Gastroesophageal sphincter (tissue), 4 donors: ENCODE measurements at regions not wholly inside any gene's neighbourhood (a gene's known extent, or its start where the extent isn't known, plus 50 kb on each side); places are given as distances from the start of the nearest gene placed in this dataset.

Experiments used
- ATAC-seq: fragments of 150-250 bp; one replicate; pipeline ENCODE4 v1.9.1; 2016; ENCODE audit warnings: mild to moderate bottlenecking, moderate library complexity
- H3K27ac ChIP-seq, 4 donors: fragments of 200-600 bp; sonication (generic) in 3 of 4; 1 replicate in 3 of 4; 2 replicates in 1 of 4; pipeline ENCODE4 v1.5.1; 2016 to 2019
- H3K27me3 ChIP-seq: fragments of 200-600 bp; sonication (generic); one replicate; pipeline ENCODE4 v1.5.1; 2019
- H3K36me3 ChIP-seq, 2 donors: fragments of 200-600 bp; sonication (generic); one replicate each; pipeline ENCODE4 v1.5.1; 2019; ENCODE audit warnings: control low read depth in 1 of 2
- H3K4me1 ChIP-seq, 3 donors: fragments of 200-600 bp; sonication (generic); 1 replicate in 2 of 3; 2 replicates in 1 of 3; pipeline ENCODE4 v1.5.1; 2016 to 2019; ENCODE audit warnings: control low read depth in 2 of 3
- H3K4me3 ChIP-seq, 2 donors: fragments of 200-600 bp; sonication (generic); one replicate each; pipeline ENCODE4 v1.5.1; 2019; ENCODE audit warnings: mild to moderate bottlenecking in 1 of 2, moderate library complexity in 1 of 2
- H3K9me3 ChIP-seq, 3 donors: fragments of 200-600 bp; sonication (generic); one replicate each; pipeline ENCODE4 v1.5.1; 2017 to 2019; ENCODE audit warnings: control low read depth in 2 of 3
- EP300 ChIP-seq: sonication (generic); formaldehyde crosslinking; IDR thresholded peaks from one replicate; pipeline ENCODE4 v1.6.1; 2017; ENCODE audit warnings: antibody characterized with exemption, mild to moderate bottlenecking
- POLR2A ChIP-seq, 2 donors: fragments of 450-650 bp; IDR thresholded peaks; one replicate each; pipeline ENCODE4 v1.6.1; 2017; ENCODE audit warnings: antibody characterized with exemption in 2 of 2, mild to moderate bottlenecking in 2 of 2, moderate library complexity in 1 of 2
- POLR2AphosphoS5 ChIP-seq: sonication (generic); formaldehyde crosslinking; IDR thresholded peaks from one replicate; pipeline ENCODE4 v1.6.1; 2017; ENCODE audit warnings: antibody characterized with exemption
- WGBS, 2 donors: methylation state at CpG; one replicate each; pipeline ENCODE4 v1.1.5; 2018; ENCODE audit warnings: low coverage in 1 of 2; 5-methylcytosine and 5-hydroxymethylcytosine counted together
- TF ChIP-seq, protein P1 (sequence below), 4 experiments: fragments of 200-600 bp in 2 of 4; fragments of 450-650 bp in 2 of 4; sonication (generic) in 1 of 4; IDR thresholded peaks; one replicate each; pipeline ENCODE4 v1.5.1; 2017 to 2019; ENCODE audit warnings: antibody characterized with exemption in 4 of 4, mild to moderate bottlenecking in 2 of 4, moderate library complexity in 2 of 4

DNA sequence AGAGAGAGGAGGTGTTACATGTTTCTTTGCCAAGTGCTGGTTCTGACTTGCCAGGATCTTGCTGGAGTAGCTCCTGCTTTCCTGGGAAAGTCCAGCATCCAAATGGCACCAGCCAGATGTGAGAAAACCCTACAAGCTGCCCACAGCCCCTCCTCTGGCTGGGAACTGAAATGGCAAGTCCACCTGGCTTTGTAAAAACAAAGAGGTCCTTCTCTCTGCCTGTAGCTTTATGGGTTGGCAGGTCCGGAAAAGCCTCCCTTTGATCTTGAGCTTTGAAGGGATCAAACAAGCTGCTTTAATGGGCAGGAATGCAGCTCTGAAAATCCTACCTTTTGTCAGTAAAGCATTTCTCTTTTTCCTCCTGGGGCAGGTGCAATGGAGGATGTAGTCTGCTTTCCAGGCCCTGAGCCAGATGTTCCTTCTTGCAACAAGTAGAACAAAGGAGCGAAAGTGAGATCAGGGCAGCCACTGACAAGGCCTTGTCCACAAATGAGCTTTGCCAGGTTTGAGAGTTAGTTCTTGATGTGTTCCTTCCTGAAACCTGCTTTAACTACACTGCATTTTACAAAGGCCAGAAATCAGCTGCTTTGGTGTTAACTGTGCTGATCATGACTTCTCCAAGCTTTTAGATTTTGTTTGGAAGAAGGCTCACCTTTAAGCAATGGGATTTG is 456.7 kb downstream of the ZNF608 start:
- no peaks in the 10 kb centered on the region for H3K27me3 ChIP-seq
- WGBS, 2 donors = 17 to 63% methylated on average over 2 of the region's 2 CpGs
- H3K36me3 ChIP-seq = no peaks in the 10 kb centered on the region
- H3K9me3 ChIP-seq = no peaks in the 10 kb centered on the region
- peaks cover 0 to 38% (median 12%) of the 10 kb centered on the region in 3 donors for H3K4me1 ChIP-seq
- H3K4me3 ChIP-seq = no peak overlapping the region
- H3K27ac ChIP-seq = peak overlapping the region in 3 of 4 donors; percentile 18 to 23 (median 21)
- ATAC-seq = no peak
- TF ChIP-seq POLR2AphosphoS5 (peak; percentile 4), EP300 (no peak), POLR2A (IDR thresholded peaks at IDR 0.05) (no peak)
- TF ChIP-seq, protein P1, sequence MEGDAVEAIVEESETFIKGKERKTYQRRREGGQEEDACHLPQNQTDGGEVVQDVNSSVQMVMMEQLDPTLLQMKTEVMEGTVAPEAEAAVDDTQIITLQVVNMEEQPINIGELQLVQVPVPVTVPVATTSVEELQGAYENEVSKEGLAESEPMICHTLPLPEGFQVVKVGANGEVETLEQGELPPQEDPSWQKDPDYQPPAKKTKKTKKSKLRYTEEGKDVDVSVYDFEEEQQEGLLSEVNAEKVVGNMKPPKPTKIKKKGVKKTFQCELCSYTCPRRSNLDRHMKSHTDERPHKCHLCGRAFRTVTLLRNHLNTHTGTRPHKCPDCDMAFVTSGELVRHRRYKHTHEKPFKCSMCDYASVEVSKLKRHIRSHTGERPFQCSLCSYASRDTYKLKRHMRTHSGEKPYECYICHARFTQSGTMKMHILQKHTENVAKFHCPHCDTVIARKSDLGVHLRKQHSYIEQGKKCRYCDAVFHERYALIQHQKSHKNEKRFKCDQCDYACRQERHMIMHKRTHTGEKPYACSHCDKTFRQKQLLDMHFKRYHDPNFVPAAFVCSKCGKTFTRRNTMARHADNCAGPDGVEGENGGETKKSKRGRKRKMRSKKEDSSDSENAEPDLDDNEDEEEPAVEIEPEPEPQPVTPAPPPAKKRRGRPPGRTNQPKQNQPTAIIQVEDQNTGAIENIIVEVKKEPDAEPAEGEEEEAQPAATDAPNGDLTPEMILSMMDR (IDR thresholded peaks at IDR 0.05) = peak in 1 of 4 experiments; percentile 7

DNA sequence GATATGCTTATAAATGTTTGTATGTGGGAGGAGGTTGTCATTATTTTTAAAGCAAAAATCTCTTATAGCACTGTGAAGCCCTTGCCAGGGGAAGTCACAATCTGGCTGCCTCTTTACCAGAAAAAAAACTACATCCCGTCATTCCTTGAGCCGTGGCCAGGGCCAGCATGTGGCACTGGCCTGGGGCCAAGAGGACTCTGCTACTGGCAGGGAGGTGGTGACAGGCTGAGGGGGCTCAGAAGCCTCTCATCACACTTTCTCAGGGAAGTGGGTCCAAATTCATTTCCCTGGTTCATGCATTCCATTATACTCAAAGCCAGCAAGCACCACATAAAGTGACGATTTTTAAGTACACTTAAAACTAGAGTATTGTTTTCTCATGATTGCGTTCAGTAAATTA is 457.3 kb downstream of the ZNF608 start:
- no peaks in the 10 kb centered on the region for H3K27me3 ChIP-seq
- H3K4me1 ChIP-seq = peaks cover 0 to 42% (median 12%) of the 10 kb centered on the region in 3 donors
- ATAC-seq = no peak
- H3K36me3 ChIP-seq = no peaks in the 10 kb centered on the region
- H3K27ac ChIP-seq = peak overlapping the region in 3 of 4 donors; percentile 18 to 31 (median 21)
- TF ChIP-seq POLR2AphosphoS5 (no peak), POLR2A (IDR thresholded peaks at IDR 0.05) (no peak), EP300 (no peak)
- TF ChIP-seq, protein P1 (IDR thresholded peaks at IDR 0.05) = no peak
- no peak overlapping the region for H3K4me3 ChIP-seq
- WGBS, 2 donors = 51 to 54% methylated on average over 2 of the region's 4 CpGs
- H3K9me3 ChIP-seq = no peaks in the 10 kb centered on the region

DNA sequence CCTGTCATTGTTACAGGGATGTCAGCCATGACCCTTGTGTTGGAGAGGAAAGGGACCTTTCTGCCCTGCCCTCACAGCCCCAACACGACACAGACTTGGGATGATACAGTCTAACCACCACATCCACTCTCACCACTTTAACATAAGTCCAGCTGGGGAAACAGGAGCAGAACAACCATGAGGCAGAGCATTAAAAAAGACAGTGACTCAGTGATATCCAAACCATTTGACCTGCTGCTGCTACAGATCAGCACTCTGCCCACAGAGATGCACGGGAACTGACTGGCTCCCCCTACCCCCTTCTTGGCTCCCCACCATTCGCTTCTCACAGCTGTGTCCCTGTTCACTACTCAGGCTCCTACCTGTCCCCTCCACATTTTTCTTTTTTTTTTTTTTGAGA is 458.6 kb downstream of the ZNF608 start:
- H3K27ac ChIP-seq = no peak overlapping the region
- no peak overlapping the region for H3K4me3 ChIP-seq
- WGBS, 2 donors = 60 to 89% methylated on average over 1 to 3 of the region's 3 CpGs
- H3K27me3 ChIP-seq = no peaks in the 10 kb centered on the region
- no peaks in the 10 kb centered on the region for H3K36me3 ChIP-seq
- H3K9me3 ChIP-seq = no peaks in the 10 kb centered on the region
- no peak for ATAC-seq
- TF ChIP-seq EP300 (no peak), POLR2AphosphoS5 (no peak), POLR2A (IDR thresholded peaks at IDR 0.05) (no peak)
- TF ChIP-seq, protein P1 (IDR thresholded peaks at IDR 0.05) = no peak
- H3K4me1 ChIP-seq = peaks cover 0 to 42% (median 12%) of the 10 kb centered on the region in 3 donors

DNA sequence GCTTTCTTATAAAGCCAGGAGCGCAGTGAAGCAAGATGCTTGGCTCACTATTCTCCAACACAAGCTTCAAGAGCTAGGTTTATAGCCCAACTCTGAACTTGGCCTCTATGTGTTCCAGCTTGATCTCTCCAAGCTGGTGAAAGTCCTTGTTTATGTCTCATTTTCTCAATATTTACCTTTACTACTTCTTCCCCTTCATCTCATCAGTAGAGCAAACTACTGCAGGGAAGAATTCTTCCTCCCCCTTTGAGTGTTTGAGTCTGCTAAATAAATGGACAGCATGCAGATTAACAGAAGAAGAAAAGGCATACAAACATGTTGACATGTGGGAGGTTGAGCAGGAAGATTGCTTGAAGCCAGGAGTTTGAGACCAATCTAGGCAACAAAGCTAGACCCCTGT is 460.7 kb downstream of the ZNF608 start:
- 80 to 86% methylated on average over 1 of the region's 1 CpG for WGBS, 2 donors
- H3K9me3 ChIP-seq = no peaks in the 10 kb centered on the region

More for the DNA sequence above, 460.7 kb downstream of the ZNF608 start:
- Histone ChIP-seq H3K4me1 (peaks cover 0 to 39% (median 12%) of the 10 kb centered on the region in 3 donors), H3K4me3 (no peak overlapping the region), H3K27me3 (no peaks in the 10 kb centered on the region), H3K27ac (no peak overlapping the region), H3K36me3 (no peaks in the 10 kb centered on the region)
- no peak for ATAC-seq
- TF ChIP-seq EP300 = no peak
- TF ChIP-seq, protein P1 (IDR thresholded peaks at IDR 0.05) = no peak
- TF ChIP-seq POLR2A (IDR thresholded peaks at IDR 0.05) = no peak
- TF ChIP-seq POLR2AphosphoS5 = no peak
